ENCODE measurements at regions not wholly inside any gene's neighbourhood (a gene's known extent, or its start where the extent isn't known, plus 50 kb on each side); places are given as distances from the start of the nearest gene placed in this dataset.

GRCh38 chr4:125728568-125728967 is 413.8 kb downstream of the FAT4 start:
- in situ Hi-C loops (cut with MboI), result no loop called here
- no peaks in the 10 kb centered on the region for H3K36me3 ChIP-seq (ENCODE audit: control insufficient read depth in 2 of 2, insufficient read depth in 2 of 2, low read length in 1 of 2)
- H2AFZ ChIP-seq (ENCODE audit: control insufficient read depth, low read depth, low read length), result no peak overlapping the region
- H3K4me3 ChIP-seq, result no peak overlapping the region
- 0% methylated on average over 2 of the region's 2 CpGs for WGBS (ENCODE audit: insufficient coverage, insufficient replicate concordance, low lambda C conversion rate, missing lambda C conversion rate)
- intact Hi-C loops (cut with micrococcal nuclease; ENCODE audit: unreplicated experiment), result no loop called here
- no peak overlapping the region for H3K4me2 ChIP-seq (ENCODE audit: control insufficient read depth, insufficient read depth)
- H3K9ac ChIP-seq (ENCODE audit: control insufficient read depth, insufficient read depth, low read length), result no peak overlapping the region
- no peaks in the 10 kb centered on the region for H3K9me3 ChIP-seq (replicated peaks; ENCODE audit: control insufficient read depth, insufficient read depth, low read length)
- H3K27me3 ChIP-seq (replicated peaks in 1 of 2; ENCODE audit: control insufficient read depth in 2 of 2, insufficient read depth in 2 of 2, low read length in 1 of 2), result no peaks in the 10 kb centered on the region
- no TSS peak for BruUV-seq (replicated peaks)
- ChIA-PET SMC1A (ENCODE audit: uncharacterized antibody, unreplicated experiment) (interaction anchor here (0.7 to 1.8 kb wide), 3 partner anchors 18 to 64 kb away, joined by 3 to 4 read pairs (median 3); no protein-coding TSS in a partner anchor), RAD21 (ENCODE audit: unreplicated experiment) (interaction anchor here (1.0 kb wide), 2 partner anchors 26 to 30 kb away, joined by 3 to 4 read pairs; no protein-coding TSS in a partner anchor), CTCF (interaction anchor here (0.9 to 1.7 kb wide), 3 partner anchors 12 to 378 kb away, joined by 3 to 5 read pairs (median 3); no protein-coding TSS in a partner anchor), POLR2A (no interaction called here)
- DNase-seq (ENCODE audit: low read depth, low spot score) (no peak), ATAC-seq (peak; percentile 29; the same call in 2 of the 3 replicates), FAIRE-seq (no peak)
- H3K4me1 ChIP-seq (ENCODE audit: control insufficient read depth, insufficient read depth, low read length), result no peaks in the 10 kb centered on the region
- H4K20me1 ChIP-seq (ENCODE audit: control insufficient read depth, insufficient read depth), result no peaks in the 10 kb centered on the region
- H3K27ac ChIP-seq (ENCODE audit: control insufficient read depth, insufficient read depth), result no peak overlapping the region
- H3K79me2 ChIP-seq (ENCODE audit: control insufficient read depth, insufficient read depth, low read length), result no peaks in the 10 kb centered on the region
- no peak for TF ChIP-seq LARP7 (IDR thresholded peaks at IDR 0.05)
- TF ChIP-seq SP1 (IDR thresholded peaks at IDR 0.05; ENCODE audit: low read depth, low read length), result no peak
- TF ChIP-seq MEF2B (IDR thresholded peaks at IDR 0.05; ENCODE audit: partially characterized antibody, poor library complexity, severe bottlenecking), result no peak
- no peak for TF ChIP-seq ZBTB40 (IDR thresholded peaks at IDR 0.05; ENCODE audit: borderline replicate concordance)
- TF ChIP-seq ZSCAN29 (IDR thresholded peaks at IDR 0.05), result no peak
- no peak for TF ChIP-seq HSF1 (IDR thresholded peaks at IDR 0.05; ENCODE audit: low read depth, low read length)
- no peak for TF ChIP-seq ZBTB33 (IDR thresholded peaks at IDR 0.05)
- no peak for TF ChIP-seq ESRRA (IDR thresholded peaks at IDR 0.05; ENCODE audit: low read length)
- TF ChIP-seq GABPA (IDR thresholded peaks at IDR 0.05; ENCODE audit: low read depth), result no peak
- no peak for TF ChIP-seq ZNF274 (IDR thresholded peaks at IDR 0.05; ENCODE audit: insufficient read depth, insufficient read length)
- TF ChIP-seq ZNF384 (IDR thresholded peaks at IDR 0.05; ENCODE audit: borderline replicate concordance, low read depth, low read length), result no peak
- no peak for TF ChIP-seq FOS (IDR thresholded peaks at IDR 0.05; ENCODE audit: borderline replicate concordance, extremely low read depth, insufficient read length)
- TF ChIP-seq USF2 (IDR thresholded peaks at IDR 0.05; ENCODE audit: borderline replicate concordance, low read depth, low read length), result no peak
- TF ChIP-seq IKZF2 (IDR thresholded peaks at IDR 0.05), result no peak
- TF ChIP-seq YY1 (IDR thresholded peaks at IDR 0.05; ENCODE audit: low read depth, low read length), result no peak
- no peak for TF ChIP-seq YBX1 (IDR thresholded peaks at IDR 0.05)
- TF ChIP-seq CEBPB (IDR thresholded peaks at IDR 0.05; ENCODE audit: borderline replicate concordance in 1 of 2, low read depth in 2 of 2, low read length in 2 of 2), result no peak
